NCI-H748 (cell line): ENCODE measurements at regions not wholly inside any gene's neighbourhood (a gene's known extent, or its start where the extent isn't known, plus 50 kb on each side); places are given as distances from the start of the nearest gene placed in this dataset.
"Not testable (repeated sequence)": the region's sequence is repeated elsewhere in the genome, so short reads cannot be mapped to it uniquely, and the experiment has no call there.

Experiments used
- DNase-seq: peaks from one replicate; lab custom pipeline; 2025; ENCODE audit not compliant: unreplicated experiment; lab: John Stamatoyannopoulos, UW

- DNase-seq, result no peak
Measured at GRCh38 chr14:30257946-30258661, 300.9 kb upstream of the G2E3 start.

- no peak for DNase-seq
Measured at GRCh38 chr14:30260833-30261607, 297.9 kb upstream of the G2E3 start.

GRCh38 chr14:30264161-30264560 lies 294.8 kb upstream of the G2E3 start:
- DNase-seq, result peak; percentile 25

- no peak for DNase-seq
Measured at GRCh38 chr14:30266290-30266689, 292.7 kb upstream of the G2E3 start.

- no peak for DNase-seq
Measured at GRCh38 chr14:30267141-30267540, 291.8 kb upstream of the G2E3 start.

- DNase-seq, result peak; percentile 99
Measured at GRCh38 chr14:30270200-30271161, 288.5 kb upstream of the G2E3 start.

- peak; percentile 46 for DNase-seq
Measured at GRCh38 chr14:30271811-30272323, 287.1 kb upstream of the G2E3 start.

- DNase-seq, result peak; percentile 97
Measured at GRCh38 chr14:30272848-30273832, 285.8 kb upstream of the G2E3 start.

- DNase-seq, result no peak
Measured at GRCh38 chr14:30275604-30276003, 283.4 kb upstream of the G2E3 start.

GRCh38 chr14:30277268-30277667 lies 281.7 kb upstream of the G2E3 start:
- no peak for DNase-seq

- not testable (repeated sequence) for DNase-seq
Measured at GRCh38 chr14:30278856-30279255, 280.1 kb upstream of the G2E3 start.

- peak; percentile 63 for DNase-seq
Measured at GRCh38 chr14:30283822-30284446, 275.0 kb upstream of the G2E3 start.

GRCh38 chr14:30284808-30285207 lies 274.1 kb upstream of the G2E3 start:
- no peak for DNase-seq

- DNase-seq, result no peak
Measured at GRCh38 chr14:30287579-30288445, 271.1 kb upstream of the G2E3 start.

- DNase-seq, result peak; percentile 43
Measured at GRCh38 chr14:30290001-30290400, 269.0 kb upstream of the G2E3 start.

GRCh38 chr14:30291216-30291615 lies 267.7 kb upstream of the G2E3 start:
- DNase-seq, result no peak

- DNase-seq, result no peak
Measured at GRCh38 chr14:30292541-30292940, 266.4 kb upstream of the G2E3 start.

- peak; percentile 94 for DNase-seq
Measured at GRCh38 chr14:30295980-30296379, 263.0 kb upstream of the G2E3 start.
